Ascending aorta (tissue), 2 donors: ENCODE measurements at regions not wholly inside any gene's neighbourhood (a gene's known extent, or its start where the extent isn't known, plus 50 kb on each side); places are given as distances from the start of the nearest gene placed in this dataset.

Source experiments
- DNase-seq, 2 donors: peaks; one replicate each; pipeline ENCODE4 v3.0.0-alpha.2; 2019; ENCODE audit warnings: low spot score in 2 of 2
- H3K27ac ChIP-seq, 2 donors: fragments of 200-600 bp; sonication (generic); one replicate each; pipeline ENCODE4 v1.5.1; 2016 to 2017; ENCODE audit warnings: mild to moderate bottlenecking in 1 of 2
- H3K27me3 ChIP-seq: fragments of 200-600 bp; sonication (generic); one replicate; pipeline ENCODE4 v1.5.1; 2017
- H3K36me3 ChIP-seq, 2 donors: fragments of 200-600 bp; sonication (generic); one replicate each; pipeline ENCODE4 v1.5.1; 2016
- H3K4me1 ChIP-seq, 2 donors: fragments of 200-600 bp; sonication (generic); one replicate each; pipeline ENCODE4 v1.5.1; 2016 to 2017; ENCODE audit warnings: mild to moderate bottlenecking in 1 of 2
- H3K4me3 ChIP-seq, 2 donors: fragments of 200-600 bp; sonication (generic); one replicate each; pipeline ENCODE4 v1.5.1; 2016 to 2017; ENCODE audit warnings: mild to moderate bottlenecking in 1 of 2
- H3K9me3 ChIP-seq, 2 donors: fragments of 200-600 bp; sonication (generic); one replicate each; pipeline ENCODE4 v1.5.1; 2016
- intact Hi-C: fragments of 100-400 bp; cut with DNase I; formaldehyde crosslinking; loops from one replicate; pipeline ENCODE4 v1.15.1; 2023
- TF ChIP-seq, protein P1 (sequence below), 3 experiments: fragments of 200-600 bp in 2 of 3; fragments of 450-650 bp in 1 of 3; sonication (generic) in 2 of 3; IDR thresholded peaks; one replicate each; pipeline ENCODE4 v1.5.1; 2016 to 2019; ENCODE audit warnings: antibody characterized with exemption in 3 of 3, mild to moderate bottlenecking in 1 of 3, moderate library complexity in 1 of 3

GRCh38 chr5:10077791-10078545 is 171.7 kb downstream of the ATPSCKMT start:
- no peaks in the 10 kb centered on the region for H3K27me3 ChIP-seq
- no peak for DNase-seq
- H3K4me1 ChIP-seq, result no peaks in the 10 kb centered on the region
- no peaks in the 10 kb centered on the region for H3K9me3 ChIP-seq
- H3K36me3 ChIP-seq, result no peaks in the 10 kb centered on the region
- H3K4me3 ChIP-seq, result no peak overlapping the region
- TF ChIP-seq, protein P1, sequence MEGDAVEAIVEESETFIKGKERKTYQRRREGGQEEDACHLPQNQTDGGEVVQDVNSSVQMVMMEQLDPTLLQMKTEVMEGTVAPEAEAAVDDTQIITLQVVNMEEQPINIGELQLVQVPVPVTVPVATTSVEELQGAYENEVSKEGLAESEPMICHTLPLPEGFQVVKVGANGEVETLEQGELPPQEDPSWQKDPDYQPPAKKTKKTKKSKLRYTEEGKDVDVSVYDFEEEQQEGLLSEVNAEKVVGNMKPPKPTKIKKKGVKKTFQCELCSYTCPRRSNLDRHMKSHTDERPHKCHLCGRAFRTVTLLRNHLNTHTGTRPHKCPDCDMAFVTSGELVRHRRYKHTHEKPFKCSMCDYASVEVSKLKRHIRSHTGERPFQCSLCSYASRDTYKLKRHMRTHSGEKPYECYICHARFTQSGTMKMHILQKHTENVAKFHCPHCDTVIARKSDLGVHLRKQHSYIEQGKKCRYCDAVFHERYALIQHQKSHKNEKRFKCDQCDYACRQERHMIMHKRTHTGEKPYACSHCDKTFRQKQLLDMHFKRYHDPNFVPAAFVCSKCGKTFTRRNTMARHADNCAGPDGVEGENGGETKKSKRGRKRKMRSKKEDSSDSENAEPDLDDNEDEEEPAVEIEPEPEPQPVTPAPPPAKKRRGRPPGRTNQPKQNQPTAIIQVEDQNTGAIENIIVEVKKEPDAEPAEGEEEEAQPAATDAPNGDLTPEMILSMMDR (IDR thresholded peaks at IDR 0.05), result no peak
- intact Hi-C loops, result no loop called here
- H3K27ac ChIP-seq, result no peak overlapping the region

DNA sequence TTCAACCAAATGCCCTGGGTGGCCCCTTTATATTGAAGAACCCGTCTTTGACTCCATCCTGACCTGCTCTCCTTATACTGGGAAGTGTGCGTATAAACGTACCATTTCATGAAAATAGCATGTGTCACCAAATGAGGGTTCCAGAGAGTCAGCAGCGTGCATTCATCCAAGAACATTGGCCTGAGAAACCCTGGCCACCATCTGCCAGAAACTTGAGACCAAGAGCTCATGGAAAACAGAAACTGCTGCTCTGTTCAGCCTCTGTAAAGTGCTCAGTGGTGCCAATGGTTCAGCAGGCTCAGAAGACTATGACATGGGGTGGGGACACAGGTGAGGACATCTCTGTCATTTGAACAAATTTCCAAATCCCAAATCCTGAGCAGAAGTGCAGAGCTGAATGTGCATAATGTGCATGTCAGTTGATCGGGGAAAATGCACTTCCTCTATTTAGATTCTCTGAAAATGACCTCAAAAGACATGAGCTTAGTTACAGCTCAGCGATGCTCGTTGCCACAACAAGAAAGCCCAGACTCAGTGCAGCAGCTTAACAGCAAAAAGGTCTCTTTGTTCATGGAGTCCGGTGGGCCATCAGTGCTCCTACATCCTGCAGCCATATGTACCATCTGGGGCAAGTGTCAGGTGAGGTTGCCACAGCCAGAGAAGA is 176.1 kb downstream of the ATPSCKMT start:
- Histone ChIP-seq H3K27ac (no peak overlapping the region), H3K4me3 (no peak overlapping the region), H3K27me3 (no peaks in the 10 kb centered on the region), H3K36me3 (no peaks in the 10 kb centered on the region), H3K9me3 (no peaks in the 10 kb centered on the region), H3K4me1 (no peaks in the 10 kb centered on the region)
- intact Hi-C loops, result no loop called here
- TF ChIP-seq, protein P1 (IDR thresholded peaks at IDR 0.05), result no peak
- no peak for DNase-seq

DNA sequence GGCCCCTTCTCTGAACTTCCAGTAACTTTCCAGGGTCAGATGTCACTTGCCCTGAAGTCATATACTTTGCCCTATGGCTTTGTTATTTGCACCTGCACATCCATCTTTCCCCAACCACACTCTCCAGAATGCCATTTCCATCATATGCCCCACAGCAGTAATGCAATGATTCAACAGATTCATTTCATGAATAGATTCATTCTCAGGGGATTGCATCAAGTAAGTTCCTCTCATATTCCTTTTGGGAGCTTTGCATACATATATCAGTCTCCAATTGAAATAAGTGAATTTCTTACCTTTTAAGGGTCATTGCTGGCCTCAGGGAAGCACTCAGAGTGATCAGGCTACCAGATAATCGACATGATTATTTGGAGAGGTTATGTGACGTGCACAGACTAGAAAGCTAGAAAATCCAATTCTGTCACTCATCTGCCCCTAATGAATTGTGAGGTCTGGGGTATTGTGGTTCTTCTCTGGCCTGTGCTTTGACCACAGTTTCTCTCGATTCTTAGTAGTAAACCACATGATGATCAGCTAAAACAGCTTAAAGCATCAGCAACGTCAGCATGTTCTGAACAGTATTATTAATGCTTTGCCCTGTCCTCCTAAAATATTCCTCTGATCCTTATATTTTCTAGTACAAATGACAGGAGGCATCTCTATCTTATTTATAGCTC is 179.9 kb downstream of the ATPSCKMT start:
- TF ChIP-seq, protein P1 (IDR thresholded peaks at IDR 0.05), result no peak
- Histone ChIP-seq H3K4me1 (no peaks in the 10 kb centered on the region), H3K27ac (no peak overlapping the region), H3K27me3 (no peaks in the 10 kb centered on the region), H3K4me3 (no peak overlapping the region), H3K36me3 (no peaks in the 10 kb centered on the region), H3K9me3 (no peaks in the 10 kb centered on the region)
- no peak for DNase-seq
- intact Hi-C loops, result no loop called here

- H3K27ac ChIP-seq, result no peak overlapping the region
- intact Hi-C loops, result no loop called here
Observed at GRCh38 chr5:10065428-10066000, 184.2 kb downstream of the ATPSCKMT start.

DNA sequence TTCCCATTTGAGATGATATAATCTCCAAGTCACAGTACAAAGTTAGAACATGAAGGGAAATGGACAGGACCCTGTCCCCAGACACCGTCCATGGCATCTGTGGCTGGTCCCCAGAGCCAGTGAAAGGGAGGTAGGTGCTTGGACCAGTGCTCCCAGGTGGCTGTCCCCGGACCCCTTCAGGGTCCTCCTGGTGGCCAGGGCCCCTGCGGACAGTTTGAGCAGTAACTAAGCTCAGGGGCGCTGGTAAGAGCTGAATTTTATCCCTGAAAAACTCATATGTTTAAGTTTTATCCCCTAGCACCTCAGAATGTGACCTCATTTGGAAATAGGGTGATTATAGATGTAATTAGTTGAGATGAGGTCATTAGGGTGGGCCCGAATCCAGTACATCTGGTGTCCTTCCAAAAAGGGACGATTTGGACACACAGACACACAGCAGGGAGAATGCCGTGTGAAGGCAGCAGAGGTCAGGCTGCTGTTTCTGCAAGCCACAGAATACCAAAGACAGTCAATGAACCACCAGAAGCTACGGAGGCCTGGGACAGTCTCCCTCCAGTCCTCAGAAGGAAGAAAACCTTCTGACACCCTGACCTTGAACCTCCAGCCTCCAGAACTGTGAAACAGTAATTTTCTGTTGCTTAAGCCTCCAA is 185.0 kb downstream of the ATPSCKMT start:
- Histone ChIP-seq H3K27ac (no peak overlapping the region), H3K36me3 (no peaks in the 10 kb centered on the region), H3K4me3 (no peak overlapping the region), H3K27me3 (no peaks in the 10 kb centered on the region), H3K9me3 (no peaks in the 10 kb centered on the region), H3K4me1 (no peaks in the 10 kb centered on the region)
- TF ChIP-seq, protein P1 (IDR thresholded peaks at IDR 0.05), result no peak
- DNase-seq, result no peak
- intact Hi-C loops, result no loop called here

More at GRCh38 chr5:10065428-10066000, 184.2 kb downstream of the ATPSCKMT start:
- Histone ChIP-seq H3K4me1 (no peaks in the 10 kb centered on the region), H3K4me3 (no peak overlapping the region), H3K36me3 (no peaks in the 10 kb centered on the region), H3K27me3 (no peaks in the 10 kb centered on the region), H3K9me3 (no peaks in the 10 kb centered on the region)
- no peak for DNase-seq
- TF ChIP-seq, protein P1 (IDR thresholded peaks at IDR 0.05), result no peak
